ENCODE measurements at regions not wholly inside any gene's neighbourhood (a gene's known extent, or its start where the extent isn't known, plus 50 kb on each side); places are given as distances from the start of the nearest gene placed in this dataset.

- ChIA-PET POLR2A (interaction anchor here (0.5 kb wide), 1 partner anchor 11 kb away, joined by 3 read pairs; no protein-coding TSS in a partner anchor), CTCF (ENCODE audit: low intra/inter-chr PET ratio) (no interaction called here)
- FAIRE-seq (no peak), DNase-seq (ENCODE audit: extremely low read depth in 1 of 4, low spot score in 3 of 4) (peak in 1 of 4 experiments; percentile 1), ATAC-seq (no peak)
- BruUV-seq (replicated peaks), result no TSS peak
- in situ Hi-C loops (cut with MboI) (no loop called here), intact Hi-C loops (cut with micrococcal nuclease) (no loop called here)
- H3K9ac ChIP-seq (ENCODE audit: insufficient read depth in 1 of 2, low read depth in 2 of 2, low read length in 2 of 2), result no peak overlapping the region
- no peak overlapping the region for H3K27ac ChIP-seq (ENCODE audit: extremely low read depth, low read depth, low read length)
- H3K27me3 ChIP-seq (ENCODE audit: control insufficient read depth in 2 of 2, insufficient read depth in 2 of 2, low read length in 2 of 2), result no peaks in the 10 kb centered on the region
- no peak overlapping the region for H2AFZ ChIP-seq (ENCODE audit: low read depth, low read length)
- WGBS (ENCODE audit: insufficient coverage, low coverage, missing lambda C conversion rate), result 1% methylated on average over 8 of the region's 8 CpGs
- no peaks in the 10 kb centered on the region for H3K9me1 ChIP-seq (ENCODE audit: control insufficient read depth, insufficient read depth, low read length)
- no peak overlapping the region for H3K4me2 ChIP-seq (ENCODE audit: insufficient read depth, low read length)
- H3K4me1 ChIP-seq (replicated peaks in 1 of 2; ENCODE audit: control insufficient read depth in 2 of 2, insufficient read depth in 2 of 2, low read length in 2 of 2), result no peaks in the 10 kb centered on the region
- H3K79me2 ChIP-seq (ENCODE audit: control insufficient read depth, insufficient read depth, low read length), result no peaks in the 10 kb centered on the region
- TF ChIP-seq RAD21 (CRISPR knock-in tag; conservative IDR thresholded peaks at IDR 0.05 in 1 of 2, IDR thresholded peaks at IDR 0.05 in 1 of 2), result peak in 1 of 2 experiments; percentile 16; a peak in 1 of 4 replicates
- TF ChIP-seq CTCF (IDR thresholded peaks at IDR 0.05 in 2 of 3, conservative IDR thresholded peaks at IDR 0.05 in 1 of 3; ENCODE audit: insufficient read depth in 2 of 3, low read depth in 1 of 3, low read length in 3 of 3), result peak in 2 of 3 experiments; percentile 9 to 26; a peak in 1 of 6 replicates
- no peak for TF ChIP-seq TRIM28 (IDR thresholded peaks at IDR 0.05)
- TF ChIP-seq NR2F6 (CRISPR knock-in tag; IDR thresholded peaks at IDR 0.05), result no peak
- no peak for TF ChIP-seq TBL1XR1 (IDR thresholded peaks at IDR 0.05; ENCODE audit: low read length in 2 of 2)
- no peak for TF ChIP-seq HDAC2 (IDR thresholded peaks at IDR 0.05)
- no peak for TF ChIP-seq HCFC1 (IDR thresholded peaks at IDR 0.05; ENCODE audit: low read depth, low read length)
- no peaks in the 10 kb centered on the region for H3K36me3 ChIP-seq (ENCODE audit: control insufficient read depth, insufficient read depth, low read length)
- no peaks in the 10 kb centered on the region for H4K20me1 ChIP-seq (replicated peaks; ENCODE audit: control insufficient read depth, insufficient read depth, low read length)
- H3K9me3 ChIP-seq (replicated peaks; ENCODE audit: control insufficient read depth, insufficient read depth, low read depth, low read length), result no peaks in the 10 kb centered on the region
- H3K4me3 ChIP-seq, result no peak overlapping the region
Measured at GRCh38 chr5:101942321-101942882, 353.7 kb downstream of the SLCO4C1 start.

Data from K562 (cell line).